DMS 273 (cell line): ENCODE measurements at regions not wholly inside any gene's neighbourhood (a gene's known extent, or its start where the extent isn't known, plus 50 kb on each side); places are given as distances from the start of the nearest gene placed in this dataset.
A peak's percentile ranks its signal among the peaks of the same experiment; 100 is the strongest.
"Not testable (repeated sequence)": the region's sequence is repeated elsewhere in the genome, so short reads cannot be mapped to it uniquely, and the experiment has no call there.

ENCODE experiments used
- DNase-seq: peaks from one replicate; lab custom pipeline; 2025; ENCODE audit not compliant: unreplicated experiment; lab: John Stamatoyannopoulos, UW

GRCh38 chr20:5492937-5493336 lies 117.9 kb downstream of the GPCPD1 start:
- no peak for DNase-seq

- no peak for DNase-seq
Measured at GRCh38 chr20:5491455-5491854, 119.4 kb downstream of the GPCPD1 start.

GRCh38 chr20:5489601-5490000 lies 121.2 kb downstream of the GPCPD1 start:
- DNase-seq: no peak

GRCh38 chr20:5488823-5489222 lies 122.0 kb downstream of the GPCPD1 start:
- DNase-seq: no peak

DNA sequence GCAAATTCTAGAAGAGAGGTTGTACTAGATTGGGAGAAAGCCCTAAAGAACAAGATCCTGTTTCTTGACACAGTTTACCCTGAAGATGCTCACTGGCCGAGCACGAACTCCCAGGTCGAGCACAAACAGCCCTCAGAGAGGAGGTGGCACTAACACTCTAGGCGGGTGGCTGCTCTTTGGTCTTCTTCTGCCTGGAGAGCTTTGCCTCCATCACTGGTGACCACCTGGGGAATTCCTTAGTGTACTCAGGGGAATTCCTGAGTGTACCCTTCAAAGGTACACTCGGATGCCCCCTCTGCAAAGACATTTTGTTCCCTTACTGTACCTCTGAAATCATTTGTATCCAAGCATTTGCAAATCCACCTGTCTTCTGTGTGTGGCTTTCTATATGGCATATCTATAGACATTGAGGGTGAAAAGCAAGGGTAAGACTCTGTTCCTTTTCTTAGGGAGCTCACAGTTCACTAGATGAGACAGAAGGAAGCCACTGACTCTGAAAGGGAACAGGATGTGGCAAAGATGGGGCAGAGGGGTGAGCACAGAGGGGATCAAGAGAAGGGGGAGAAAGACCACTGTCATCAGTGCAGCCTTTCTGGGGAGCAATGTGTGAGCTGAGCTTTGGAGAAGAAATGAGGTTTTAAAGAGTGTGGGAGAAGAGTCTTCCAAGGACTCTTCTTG lies 124.3 kb downstream of the GPCPD1 start:
- no peak for DNase-seq

DNA sequence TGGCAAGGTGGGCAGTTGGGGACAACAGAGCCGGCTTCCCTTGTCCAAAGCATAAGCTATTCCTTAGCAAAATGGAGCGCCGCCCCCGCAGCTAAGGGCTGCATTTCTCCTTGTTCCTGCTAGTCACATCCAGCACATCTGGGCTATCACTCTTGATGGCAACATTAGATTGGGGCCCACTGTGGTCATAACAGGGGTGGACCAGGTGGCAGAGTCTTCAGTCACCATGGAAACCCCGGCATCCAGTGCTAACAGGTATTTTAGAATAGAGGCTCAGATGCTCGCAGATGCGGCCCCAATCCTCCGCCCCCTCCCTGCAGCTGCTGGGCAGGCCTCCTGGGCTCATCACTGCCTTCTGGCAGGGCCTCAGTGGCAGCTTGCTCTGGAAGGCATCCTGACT lies 125.9 kb downstream of the GPCPD1 start:
- DNase-seq: peak; percentile 22

DNA sequence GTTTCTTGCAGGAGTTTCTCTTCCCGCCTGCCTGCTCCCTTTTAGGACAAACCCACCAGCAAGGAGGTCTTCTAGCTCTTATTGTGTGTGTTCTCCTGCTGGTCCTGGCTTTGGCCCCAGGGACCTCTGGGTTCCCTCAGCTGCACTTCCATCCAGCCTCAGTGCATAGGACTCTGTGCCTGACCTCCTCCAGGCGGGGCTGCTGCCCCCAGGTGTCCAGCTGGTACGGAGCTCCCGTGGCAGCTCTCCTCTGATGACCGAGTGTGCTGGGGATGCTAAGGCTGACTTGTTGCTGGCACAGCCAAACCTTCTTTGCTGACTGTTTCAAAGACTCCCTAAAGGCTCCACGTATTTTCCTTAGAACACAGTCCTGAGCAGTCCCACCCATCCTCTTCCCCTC lies 126.5 kb downstream of the GPCPD1 start:
- DNase-seq: no peak

- no peak for DNase-seq
Measured at GRCh38 chr20:5482791-5483190, 128.0 kb downstream of the GPCPD1 start.

- no peak for DNase-seq
Measured at GRCh38 chr20:5481872-5482271, 128.9 kb downstream of the GPCPD1 start.

GRCh38 chr20:5480824-5481600 lies 129.8 kb downstream of the GPCPD1 start:
- peak; percentile 39 for DNase-seq

DNA sequence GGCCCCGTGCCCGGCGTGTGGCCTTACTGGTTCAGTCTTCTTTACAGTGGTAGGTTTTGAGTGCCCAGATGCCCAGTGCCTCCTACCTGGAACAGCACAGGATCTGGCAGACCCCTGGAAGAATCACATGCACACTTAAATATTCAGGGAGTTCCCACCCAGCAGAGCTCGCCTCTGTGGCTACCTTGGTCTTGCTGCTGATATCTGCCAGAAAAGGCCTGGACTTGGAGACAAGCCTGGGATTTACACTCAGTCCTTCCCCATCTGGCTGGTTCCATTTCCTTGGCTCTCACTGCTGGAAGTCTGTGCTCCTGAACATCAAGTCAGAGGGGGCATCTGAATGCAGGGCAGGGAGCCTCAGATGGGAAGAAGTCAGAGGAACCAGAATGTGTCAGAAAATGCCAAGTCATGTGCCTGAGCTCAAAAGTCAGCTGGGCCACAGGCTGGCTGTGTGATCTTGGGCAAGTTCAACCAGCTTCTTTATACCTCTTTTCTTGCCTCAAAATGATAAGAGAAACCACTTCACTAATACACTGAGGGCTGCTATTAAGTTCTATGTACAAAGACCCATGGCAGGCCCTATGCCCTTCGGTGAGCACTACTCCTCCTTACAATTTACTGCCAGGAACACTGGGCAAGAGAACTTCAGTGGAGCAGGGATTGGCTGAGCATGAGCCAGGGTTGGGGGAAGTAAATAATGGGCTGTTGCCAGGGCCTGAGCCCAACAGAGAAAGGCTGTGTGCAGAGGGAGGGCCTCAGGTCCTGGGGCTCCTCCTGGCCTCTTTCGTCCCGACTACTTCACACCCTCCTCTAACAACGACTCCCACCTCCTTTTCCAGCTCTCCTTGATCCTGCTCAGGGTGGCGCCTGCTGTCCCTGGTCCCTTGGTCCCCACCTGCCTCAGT lies 135.9 kb downstream of the GPCPD1 start:
- peak; percentile 17 for DNase-seq

- DNase-seq: not testable (repeated sequence)
Measured at GRCh38 chr20:5471866-5472265, 138.9 kb downstream of the GPCPD1 start.

- no peak for DNase-seq
Measured at GRCh38 chr20:5471368-5471767, 139.4 kb downstream of the GPCPD1 start.

DNA sequence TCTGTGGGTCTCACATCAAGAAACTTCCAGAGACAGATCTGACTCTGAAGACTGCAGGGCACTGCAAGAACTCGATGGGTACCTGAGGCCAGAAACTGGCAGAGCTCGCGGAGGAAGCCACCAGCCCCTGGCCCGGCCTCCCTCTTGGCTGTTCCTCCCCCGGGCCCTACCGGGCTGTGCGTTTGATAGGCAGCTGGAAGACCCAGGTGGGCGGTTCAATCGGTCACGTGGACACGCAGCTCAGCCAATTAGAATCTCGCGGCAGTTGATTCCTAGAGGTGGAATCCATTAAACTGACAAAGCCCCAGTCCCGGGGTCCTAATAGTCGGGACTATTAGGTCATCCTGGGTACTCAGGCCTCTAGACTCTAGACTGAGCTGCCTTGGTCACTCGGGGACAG lies 139.9 kb downstream of the GPCPD1 start:
- DNase-seq: no peak

GRCh38 chr20:5470458-5470857 lies 140.3 kb downstream of the GPCPD1 start:
- DNase-seq: no peak

- DNase-seq: peak; percentile 39
Measured at GRCh38 chr20:5469111-5469510, 141.7 kb downstream of the GPCPD1 start.

DNA sequence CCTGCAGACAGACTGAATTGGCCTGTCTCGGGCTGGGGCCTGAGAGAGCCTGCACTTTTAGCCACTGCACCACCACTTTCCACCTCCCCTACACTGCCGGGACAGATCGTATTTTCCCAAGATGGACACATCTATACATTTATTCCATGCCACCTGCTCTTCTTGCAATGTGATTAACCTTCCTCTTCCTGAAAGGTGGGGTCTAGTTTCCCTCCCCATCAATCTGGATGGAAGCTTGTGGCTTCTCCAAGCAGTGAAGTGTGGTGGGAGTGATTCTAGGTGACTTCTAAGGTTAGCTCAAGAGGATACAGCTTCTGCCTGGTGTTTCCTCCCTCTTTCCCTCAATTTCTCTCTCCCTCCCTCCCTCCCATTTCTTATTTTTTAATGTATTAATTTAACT lies 143.7 kb downstream of the GPCPD1 start:
- no peak for DNase-seq

GRCh38 chr20:5465604-5465927 lies 145.2 kb downstream of the GPCPD1 start:
- no peak for DNase-seq

DNA sequence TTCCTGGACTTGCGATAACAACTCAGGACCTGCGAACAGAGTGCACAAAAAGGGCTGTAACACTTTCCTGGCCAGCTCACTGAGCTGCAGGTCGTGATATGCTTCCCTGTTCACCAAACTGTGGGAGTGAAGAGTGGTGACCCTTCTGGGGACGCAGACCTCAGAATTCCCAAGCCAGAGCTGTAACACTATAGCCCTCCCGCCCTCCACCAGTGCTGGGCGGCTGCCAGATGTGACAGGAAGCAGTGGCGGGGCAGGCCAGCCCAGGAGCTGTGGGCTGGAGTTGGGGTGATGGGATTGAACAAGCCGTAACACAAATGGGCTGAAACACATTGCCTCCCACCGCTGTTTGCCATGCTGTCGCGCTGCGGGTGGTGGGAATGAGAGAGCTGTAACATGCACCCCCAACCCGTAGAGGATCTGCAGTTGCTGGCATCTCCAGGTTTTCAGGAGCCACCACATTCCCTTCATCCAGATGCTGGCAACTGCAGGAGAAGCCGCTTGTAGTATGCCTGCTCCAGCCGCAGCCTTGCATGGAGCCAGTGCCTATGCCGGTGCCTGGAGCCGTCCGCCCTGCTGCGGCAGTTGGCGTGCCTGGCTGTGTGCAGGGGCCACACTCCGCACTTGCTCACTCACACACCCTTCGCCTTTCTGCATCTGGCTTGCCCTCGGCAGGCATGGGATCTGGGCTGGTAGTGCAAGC lies 145.8 kb downstream of the GPCPD1 start:
- no peak for DNase-seq

- DNase-seq: peak; percentile 71
Measured at GRCh38 chr20:5463007-5463686, 146.4 kb upstream of the PROKR2 start.

GRCh38 chr20:5453745-5454144 lies 137.0 kb upstream of the PROKR2 start:
- DNase-seq: not testable (repeated sequence)
